Left renal cortex interstitium (tissue), 4 donors: ENCODE measurements at regions not wholly inside any gene's neighbourhood (a gene's known extent, or its start where the extent isn't known, plus 50 kb on each side); places are given as distances from the start of the nearest gene placed in this dataset.
"Not testable (repeated sequence)": the region's sequence is repeated elsewhere in the genome, so short reads cannot be mapped to it uniquely, and the experiment has no call there.

ENCODE experiments used
- DNase-seq, 4 donors: peaks; one replicate each; pipeline ENCODE4 v3.0.0-alpha.2; 2013; ENCODE audit warnings: low read depth in 4 of 4, low spot score in 2 of 4, missing footprints in 1 of 4

DNA sequence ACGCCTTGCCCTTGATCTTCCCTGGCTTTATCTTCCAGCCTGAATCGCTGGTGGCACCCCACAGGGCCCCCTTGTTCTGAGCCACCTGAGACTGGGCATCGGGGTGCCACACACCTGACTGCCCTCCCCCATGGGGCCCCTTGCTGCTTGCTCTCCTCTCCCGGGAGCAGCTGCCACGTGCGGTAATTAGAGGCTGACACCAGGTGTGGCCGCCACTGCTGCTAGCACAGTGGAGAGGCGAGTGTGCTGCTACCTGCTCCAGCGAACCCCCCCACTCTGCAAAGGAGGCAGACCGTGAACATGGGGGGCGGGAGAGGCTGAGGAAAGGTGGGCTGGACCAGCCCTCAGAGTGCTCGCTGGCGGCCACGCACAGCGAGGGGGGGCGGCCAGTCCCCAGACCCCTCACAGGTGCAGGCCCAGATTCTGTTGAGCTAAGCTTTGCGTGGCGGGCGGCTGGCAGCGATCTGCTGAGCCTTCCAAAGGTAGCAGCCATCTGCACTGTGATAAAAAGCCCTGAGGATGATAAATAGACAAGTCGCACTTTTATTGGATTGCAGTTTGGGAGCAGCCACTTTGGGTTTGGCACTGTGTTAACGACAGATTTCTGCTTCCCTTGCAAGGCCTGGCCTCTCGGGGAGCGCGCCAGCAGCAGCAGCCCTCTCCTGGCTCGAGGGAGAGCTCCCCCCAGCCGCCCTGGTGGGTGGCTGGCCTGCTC, 167.9 kb upstream of the GSE1 start:
- no peak for DNase-seq

DNA sequence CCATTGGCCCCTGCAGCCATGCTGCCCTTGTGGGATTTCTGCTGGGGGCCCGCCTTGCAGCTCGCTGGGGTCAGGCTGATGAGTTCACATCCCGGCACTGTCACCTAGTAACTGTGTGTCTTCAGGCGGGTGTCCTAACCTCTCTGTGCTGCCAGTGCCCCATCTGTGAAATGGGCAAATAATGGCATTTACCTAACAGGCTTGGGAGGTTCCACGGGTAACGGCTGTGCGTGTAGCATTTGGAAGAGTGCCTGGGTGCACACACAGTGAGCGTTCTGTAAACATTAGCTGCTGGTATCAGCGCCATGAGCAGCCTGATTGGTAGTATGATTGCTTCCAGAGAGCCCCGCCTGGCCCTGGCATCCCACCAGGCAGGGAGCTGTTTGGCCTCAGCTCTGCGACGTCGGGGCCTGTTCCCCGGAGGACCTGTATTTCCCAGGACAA, 167.3 kb upstream of the GSE1 start:
- no peak for DNase-seq

DNA sequence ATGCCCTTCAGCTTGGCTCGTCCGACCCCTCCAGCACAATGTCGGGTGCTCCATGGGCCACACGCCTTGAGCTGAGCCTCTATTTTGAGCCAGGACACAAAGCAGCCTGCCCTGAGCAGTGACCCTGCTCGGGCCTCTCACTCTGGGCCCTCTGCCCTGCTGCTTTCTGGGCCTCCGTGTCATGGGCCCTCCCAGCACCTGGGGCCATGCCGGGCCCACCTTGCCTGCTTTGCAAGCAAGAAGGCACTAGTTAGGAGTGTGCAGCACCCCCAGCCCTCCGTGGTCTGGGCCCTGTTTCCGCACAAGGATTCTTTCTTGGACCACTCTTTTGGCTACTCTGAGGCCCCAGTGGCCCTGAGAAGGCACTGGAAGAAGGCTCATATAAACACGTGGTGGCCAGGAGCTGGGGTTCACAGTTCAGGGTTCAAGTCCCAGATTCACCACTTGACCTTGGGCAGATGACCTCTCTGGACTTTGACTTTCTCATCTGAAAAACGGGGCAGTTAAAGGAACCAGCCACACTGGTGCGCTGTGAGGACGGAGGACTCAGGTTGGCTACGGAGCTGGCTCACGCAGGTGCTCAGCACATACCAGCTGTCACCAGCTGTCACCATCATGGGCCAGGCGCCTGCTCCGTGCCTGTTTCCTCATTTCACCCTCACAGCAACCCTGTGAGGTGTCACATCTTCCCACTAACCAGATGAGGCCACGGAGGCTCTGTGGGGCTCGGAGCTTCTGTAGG, 166.0 kb upstream of the GSE1 start:
- DNase-seq = no peak

DNA sequence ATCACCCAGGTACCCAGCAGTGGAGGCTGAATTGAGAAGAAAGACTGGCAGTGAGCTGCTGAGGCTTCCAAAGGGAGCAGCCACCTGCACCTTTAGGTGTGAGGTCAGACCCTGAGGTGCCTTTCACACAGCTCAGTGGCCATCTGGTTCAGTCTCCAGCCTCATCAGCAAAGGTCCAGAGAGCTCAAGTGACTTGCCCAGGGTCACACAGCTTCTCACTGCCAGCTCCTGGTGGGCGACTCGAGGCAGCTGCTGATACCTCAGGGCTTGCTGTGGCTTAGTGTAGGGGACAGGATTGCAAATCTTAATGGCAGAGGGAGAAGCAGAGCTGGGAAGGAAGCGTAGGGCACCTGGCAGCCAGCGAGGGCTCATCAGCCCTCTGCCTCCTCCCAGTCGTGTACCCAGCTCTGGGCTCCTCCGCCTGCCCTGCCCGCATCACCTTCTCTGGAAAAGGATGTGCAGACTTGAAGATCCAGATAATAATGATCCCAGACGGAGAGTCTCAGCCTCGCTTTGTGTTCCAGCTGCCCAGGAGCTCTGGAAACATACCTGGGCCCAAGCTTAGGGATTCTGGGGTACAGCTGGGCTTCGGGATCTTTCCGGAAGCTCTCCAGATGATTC, 165.3 kb upstream of the GSE1 start:
- DNase-seq = no peak

DNA sequence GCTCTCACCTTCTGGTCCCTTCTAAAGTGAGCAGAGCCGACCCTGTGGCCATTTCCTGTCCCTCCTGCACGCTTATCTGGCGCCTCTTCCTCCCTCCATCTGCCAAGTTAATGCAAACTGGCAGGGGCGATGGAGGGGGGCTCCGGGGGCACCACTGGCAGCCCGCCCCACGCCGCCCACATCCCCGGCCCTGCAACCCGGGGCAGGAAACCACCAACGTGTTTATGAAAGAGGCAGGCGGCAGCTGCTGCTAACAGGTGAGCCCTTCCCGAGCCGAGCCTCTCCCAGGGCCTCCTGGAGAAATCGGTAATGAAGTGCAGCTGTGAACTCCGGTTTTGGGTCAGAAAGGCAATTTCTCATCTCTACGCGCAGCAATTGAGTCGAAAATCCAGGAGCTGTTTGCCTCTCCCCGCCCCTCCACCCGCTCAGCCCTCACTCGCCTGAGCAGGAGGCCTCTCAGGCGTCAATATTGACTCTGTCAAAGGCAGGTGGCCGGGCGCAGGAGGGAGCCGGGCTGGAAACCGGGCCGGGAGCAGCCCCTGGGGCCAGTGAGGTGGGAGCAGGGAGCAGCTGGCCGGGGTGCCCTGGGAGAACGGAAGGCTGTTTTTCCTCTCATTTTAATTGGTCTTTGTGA, 164.4 kb upstream of the GSE1 start:
- DNase-seq = no peak

DNA sequence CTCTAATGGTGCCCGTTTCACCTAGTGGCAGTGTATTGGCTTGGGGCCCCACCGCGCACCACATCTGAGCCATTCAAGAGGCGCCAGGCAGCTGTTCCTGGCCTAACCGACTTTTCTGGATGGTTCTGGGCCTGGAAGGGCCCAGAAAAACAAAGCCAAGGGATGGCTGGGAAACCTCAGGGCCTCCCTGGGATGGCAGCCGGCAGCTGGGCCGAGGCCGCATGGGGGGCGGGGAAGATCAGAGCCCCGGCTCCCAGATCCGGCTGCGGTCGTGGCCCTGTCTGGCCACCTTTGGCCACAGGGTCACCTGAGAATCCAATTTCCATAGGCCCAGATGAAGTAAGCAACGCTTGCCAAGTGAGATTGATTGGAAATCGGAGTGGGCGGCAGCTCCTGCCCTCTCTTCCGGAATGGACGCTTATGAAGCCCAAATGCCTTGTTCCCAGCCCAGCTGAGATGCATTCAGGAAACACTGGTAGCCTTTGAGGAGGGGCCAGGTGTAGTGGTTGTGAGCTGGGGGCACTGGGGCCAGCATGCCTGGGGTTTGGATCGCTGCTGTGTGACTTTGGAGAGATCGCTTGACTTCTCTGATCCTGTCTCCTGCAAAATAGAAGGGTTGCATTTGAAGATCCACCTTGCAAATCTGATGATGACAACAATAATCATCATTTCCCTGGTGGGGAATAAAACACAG, 163.8 kb upstream of the GSE1 start:
- DNase-seq = no peak

DNA sequence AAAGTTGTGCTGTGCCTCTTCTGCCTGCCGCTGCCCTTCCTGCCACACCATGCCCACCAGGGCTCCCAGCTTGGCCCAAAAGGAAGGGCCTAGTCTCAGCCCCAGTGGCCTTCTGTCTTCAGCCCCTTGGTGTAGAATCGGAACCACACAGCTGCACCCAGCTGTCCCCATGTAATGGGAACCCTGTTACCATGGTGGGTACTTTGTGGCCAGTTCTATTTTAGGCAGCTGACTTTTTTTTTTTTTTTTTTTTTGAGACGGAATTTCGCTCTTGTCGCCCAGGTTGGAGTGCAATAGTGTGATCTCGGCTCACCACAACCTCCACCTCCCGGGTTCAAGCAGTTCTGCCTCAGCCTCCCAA, 163.3 kb upstream of the GSE1 start:
- DNase-seq = no peak

DNA sequence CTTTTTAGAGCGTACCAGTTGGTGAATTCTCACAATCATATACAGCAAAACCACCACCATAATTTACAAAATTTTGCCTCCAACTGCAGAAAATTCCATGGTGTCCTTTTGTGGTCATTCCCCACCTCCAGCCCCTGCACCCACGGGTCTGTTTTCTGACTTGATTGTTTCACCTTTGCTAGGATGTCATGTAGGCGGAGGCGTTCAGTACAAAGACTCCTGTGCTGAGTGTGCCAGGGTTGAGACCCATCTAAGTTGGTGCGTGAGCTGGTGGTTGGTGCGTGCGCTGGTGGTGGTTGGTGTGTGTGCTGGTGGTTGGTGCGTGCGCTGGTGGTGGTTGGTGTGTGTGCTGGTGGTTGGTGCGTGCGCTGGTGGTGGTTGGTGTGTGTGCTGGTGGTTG, 162.0 kb upstream of the GSE1 start:
- not testable (repeated sequence) for DNase-seq

DNA sequence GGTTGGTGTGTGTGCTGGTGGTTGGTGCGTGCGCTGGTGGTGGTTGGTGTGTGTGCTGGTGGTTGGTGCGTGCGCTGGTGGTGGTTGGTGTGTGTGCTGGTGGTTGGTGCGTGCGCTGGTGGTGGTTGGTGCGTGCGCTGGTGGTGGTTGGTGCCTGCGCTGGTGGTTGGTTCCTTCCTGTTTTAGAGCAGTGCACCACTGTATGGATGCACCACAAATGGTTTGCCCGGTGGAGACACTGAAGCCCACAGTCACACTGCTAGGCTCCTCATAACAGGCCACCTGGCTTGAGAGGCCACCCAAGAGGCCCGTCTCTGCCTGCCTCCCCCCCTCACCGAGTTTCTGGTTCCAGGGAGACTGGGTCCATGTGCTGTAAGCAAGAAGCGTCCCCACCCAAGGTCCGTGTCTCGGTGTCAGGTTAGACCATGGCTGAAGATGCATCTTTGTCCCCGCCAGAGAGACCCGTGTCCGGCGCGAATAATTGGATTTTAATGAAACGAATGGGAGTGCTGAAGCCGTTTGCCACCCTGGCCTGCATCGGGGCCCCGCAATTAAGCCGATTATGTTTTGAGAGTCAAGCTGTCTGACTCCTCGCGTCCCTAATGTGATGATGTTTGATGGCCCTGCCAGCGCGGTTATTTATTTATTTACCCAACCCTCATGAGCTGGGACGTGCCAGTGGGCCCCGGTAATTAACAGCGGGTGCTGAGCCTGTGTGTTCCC, 161.3 kb upstream of the GSE1 start:
- DNase-seq = no peak

DNA sequence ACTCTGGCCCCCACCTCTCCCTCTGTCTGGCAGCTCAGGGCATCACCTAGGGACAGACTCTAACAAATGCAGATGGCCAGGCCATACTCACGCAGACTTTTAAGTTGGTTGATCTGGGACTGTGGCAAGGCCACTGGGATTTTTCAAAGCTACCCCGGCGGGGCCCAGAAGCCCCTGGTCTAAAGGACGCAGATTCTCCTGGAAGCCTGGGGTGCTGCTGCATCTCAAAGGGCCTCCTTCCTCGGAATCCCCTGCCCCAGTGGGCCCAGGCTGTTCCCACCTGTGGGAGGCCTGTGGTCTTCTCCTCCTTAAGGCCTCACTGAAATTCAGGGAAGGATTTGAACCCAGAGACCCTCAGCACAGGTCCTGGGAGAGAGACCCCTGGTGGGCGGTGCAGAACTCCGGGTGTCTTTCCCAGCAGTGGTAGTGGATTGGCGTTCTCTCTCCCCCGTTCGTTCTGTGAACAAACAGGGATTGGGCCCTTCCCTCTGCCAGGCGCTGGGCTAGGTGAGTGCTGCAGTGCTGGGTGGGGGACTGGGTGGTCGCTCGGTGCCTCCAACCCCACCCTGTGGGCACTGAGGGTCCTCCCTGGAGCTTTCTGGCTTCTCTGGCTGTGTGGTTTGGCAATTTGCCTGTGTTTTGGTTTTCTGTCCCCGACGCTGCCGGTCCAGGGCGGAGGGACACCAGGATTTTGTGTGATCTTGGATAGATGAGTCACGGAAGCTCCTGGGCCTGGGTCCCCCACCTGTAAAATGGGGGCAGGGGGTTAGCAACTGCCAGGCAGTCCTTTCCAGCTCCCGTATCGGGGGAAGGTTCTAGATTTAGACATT, 160.5 kb upstream of the GSE1 start:
- no peak for DNase-seq

DNA sequence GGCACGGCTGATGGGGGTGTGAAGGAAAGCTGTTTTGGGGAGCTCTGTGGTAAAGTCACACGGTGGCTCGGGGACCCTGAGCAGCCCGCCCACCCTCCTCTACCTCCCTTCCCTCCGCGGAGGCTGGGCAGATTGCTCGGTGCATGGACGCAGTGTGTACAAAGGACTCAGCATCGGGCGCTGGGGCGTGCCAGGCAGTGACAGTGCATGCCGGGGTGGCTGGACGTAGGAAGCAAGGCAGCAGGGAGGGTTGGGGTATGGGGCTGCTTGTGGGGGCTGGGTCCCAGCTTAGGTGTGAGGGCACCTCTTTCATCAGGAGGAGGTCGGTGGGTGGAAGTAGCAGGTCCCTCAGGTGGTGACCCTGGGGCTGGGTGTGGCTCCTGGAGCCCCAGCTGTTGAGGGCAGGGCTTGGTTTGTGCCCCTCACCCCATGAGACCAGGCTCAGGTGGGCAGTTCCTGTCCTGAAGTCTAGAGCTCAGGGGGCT, 159.9 kb upstream of the GSE1 start:
- no peak for DNase-seq

DNA sequence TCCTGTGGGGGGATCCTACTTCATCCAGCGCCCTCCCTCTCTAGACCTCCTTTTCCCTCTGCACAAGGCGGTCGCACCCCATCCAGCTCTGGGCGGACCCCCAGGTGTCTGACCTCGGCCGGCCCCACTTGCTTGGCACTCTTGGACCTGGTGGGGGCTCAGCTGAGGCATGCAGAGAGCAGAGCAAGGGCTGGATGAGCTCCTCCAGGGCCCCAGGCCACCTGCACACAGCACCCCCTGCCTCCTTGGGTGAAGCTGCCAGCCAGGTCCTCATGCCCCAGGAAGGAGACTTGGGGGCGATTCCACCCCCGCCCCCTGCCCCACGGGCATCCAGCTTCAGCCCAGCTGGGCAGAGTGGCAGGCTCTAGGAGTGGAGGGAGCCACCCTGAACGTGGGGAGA, 159.4 kb upstream of the GSE1 start:
- DNase-seq = no peak

DNA sequence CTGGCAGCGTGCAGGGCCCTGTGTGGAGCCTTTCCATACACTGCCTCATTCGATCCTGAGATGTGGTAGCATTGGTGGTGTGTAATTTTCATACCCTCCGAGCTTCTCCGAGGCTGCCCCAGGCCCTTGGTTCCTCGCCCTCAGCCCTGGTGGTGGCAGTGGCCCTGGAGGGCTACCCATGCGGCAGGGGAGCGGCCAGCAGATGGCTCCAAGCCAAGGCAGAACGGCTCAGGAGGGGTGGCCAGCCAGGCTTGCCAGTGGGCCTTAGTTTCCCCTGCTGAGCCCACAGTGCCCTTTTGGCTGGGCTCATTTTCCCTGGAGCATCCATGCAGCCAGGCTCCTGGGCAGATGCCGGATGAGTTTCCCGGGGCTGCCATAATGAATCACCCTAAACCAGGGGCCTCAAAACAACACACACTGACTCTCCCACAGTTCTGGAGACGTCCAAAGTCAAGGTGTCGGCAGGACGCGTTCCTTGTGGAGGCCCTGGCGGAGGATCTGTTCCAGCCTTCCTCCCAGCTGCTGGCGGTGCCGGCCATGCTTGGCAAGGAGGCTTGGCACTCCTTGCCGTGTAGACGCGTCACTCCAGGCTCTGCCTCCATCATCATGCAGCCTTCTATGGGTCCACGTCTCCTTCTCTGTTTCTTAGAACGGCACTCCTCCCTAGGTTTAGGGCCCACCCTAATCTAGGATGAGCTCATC, 158.8 kb upstream of the GSE1 start:
- no peak for DNase-seq

DNA sequence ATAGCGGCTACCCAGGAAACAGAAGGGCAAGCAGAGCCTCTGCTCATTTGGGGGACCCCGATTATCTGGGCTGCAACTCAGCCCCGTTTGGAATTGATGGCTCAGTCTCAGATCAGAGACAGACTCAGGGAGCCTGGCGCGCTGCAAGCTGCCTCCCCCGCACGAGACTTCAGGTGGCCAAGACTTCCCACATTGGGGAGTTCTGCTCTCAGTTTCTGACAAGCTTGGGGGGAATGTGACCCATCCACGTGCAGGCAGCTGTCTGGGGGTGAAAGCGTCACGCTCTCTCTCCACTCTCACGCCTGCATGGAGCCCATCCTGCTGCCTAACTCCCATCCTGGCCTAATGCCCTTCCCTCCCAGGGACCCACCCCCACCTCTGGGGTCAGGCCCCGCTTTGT, 157.6 kb upstream of the GSE1 start:
- DNase-seq = no peak

DNA sequence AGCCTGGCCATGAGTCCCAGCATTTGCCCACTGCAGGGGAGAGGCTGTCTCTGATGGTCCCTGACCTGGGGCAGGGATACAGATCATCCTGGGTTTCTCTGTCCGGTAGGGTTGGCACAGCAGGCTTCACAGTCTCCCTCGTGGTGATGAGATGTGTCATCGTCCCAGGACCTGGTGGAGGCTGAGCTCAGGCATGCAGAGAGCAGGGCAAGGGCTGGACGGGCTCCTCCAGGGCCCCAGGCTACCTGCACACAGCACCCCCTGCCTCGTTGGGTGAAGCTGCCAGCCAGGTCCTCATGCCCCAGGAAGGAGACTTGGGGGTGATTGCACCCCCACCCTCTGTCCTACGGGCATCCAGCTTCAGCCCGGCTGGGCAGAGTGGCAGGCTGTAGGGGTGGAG, 155.8 kb upstream of the GSE1 start:
- DNase-seq = no peak

DNA sequence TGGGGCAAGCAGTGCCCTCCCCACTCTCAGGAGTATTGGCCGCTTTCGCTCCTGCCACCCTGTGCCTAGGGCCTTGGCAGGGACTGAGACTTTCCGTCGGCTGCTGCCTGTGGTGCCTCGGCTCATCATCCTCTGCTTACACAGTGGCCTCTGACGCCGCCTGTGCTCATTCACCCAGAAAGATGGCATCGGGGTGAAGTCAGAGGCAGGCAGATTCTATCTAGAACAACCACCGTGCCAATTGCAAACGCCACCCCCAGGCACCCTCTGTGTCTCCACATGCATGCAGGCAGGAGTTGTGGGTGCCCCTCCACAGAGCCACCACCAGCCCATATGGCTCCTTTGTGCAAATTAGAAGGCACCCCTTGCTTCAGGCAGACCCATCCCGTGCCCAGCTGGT, 154.2 kb upstream of the GSE1 start:
- no peak for DNase-seq

DNA sequence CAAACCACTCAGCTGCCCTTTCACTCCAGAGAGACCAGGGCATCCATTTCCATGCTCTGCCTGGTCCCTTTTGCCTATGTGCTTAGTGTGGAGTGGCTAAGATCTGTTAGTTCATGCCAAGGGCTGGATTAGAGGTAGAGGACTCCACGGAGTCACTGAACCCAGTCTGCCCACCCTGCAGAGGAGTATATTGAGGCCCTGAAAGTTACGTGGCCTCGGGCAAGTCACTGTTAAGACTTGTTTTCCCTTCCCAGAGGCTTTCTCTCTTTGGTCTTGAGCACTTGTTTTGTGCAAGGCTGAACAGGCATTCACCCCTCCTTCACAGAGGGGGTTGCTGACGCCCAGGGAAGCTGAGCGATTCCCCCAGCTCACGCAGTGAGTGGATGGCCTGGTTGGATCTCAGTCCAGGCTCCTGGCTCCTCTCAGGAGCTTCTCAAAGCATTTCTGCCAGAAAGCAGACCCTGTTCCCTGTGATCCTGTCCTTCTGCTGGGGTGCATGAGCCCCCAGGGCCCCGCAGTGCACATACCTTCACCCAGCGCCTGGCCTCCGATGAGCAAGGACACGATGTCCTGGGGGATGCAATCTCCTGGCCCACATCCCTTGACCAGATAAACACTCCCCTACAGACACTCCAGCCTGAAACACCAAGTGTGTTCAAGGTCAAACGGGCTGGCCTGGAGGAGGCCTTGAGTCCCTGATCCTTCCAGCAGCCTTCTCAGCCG, 153.4 kb upstream of the GSE1 start:
- no peak for DNase-seq
